ENCODE measurements at regions not wholly inside any gene's neighbourhood (a gene's known extent, or its start where the extent isn't known, plus 50 kb on each side); places are given as distances from the start of the nearest gene placed in this dataset.
A peak's percentile ranks its signal among the peaks of the same experiment; 100 is the strongest.

DNA sequence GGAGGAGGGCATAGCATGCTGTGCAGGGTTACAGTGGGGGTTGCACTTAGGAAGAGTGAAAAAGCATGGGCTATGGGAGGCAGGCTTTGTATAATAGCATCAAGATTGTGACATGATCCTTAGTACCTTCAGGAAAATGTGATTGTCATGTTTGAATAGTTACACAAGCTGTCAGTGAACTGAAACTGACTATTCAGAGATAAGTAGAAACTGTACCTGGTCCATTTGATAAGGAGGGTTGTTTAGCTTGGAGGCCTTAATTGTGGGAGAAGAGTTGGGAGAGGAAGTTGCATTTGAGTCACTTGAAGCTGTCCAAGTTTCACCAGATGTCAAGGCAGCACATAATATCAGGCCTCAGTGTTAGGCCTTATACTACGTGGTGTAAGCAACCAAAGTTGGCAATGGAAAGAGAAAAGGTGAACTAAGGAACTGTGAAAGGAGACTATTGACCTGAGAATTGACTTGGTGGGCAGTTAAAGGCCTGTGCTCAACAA is 85.0 kb downstream of the TEX13C start (continued):
- TF ChIP-seq TAL1 (IDR thresholded peaks at IDR 0.05) (peak; percentile 98), ZNF23 (CRISPR knock-in tag; IDR thresholded peaks at IDR 0.05) (no peak), FOXM1 (IDR thresholded peaks at IDR 0.05; ENCODE audit: low read depth) (peak; percentile 94), FOXM1 (CRISPR knock-in tag; IDR thresholded peaks at IDR 0.05; ENCODE audit: low read depth) (no peak), ZKSCAN8 (CRISPR knock-in tag; IDR thresholded peaks at IDR 0.05) (no peak; the same call in 1 of the 2 replicates), SPI1 (IDR thresholded peaks at IDR 0.05; ENCODE audit: borderline replicate concordance, low read depth, low read length) (peak; percentile 90), SNIP1 (IDR thresholded peaks at IDR 0.05; ENCODE audit: low read depth) (no peak), FOSL1 (tag; conservative IDR thresholded peaks at IDR 0.05) (peak; percentile 82), TAF1 (IDR thresholded peaks at IDR 0.05; ENCODE audit: control insufficient read depth, extremely low read depth, insufficient read depth, low read length, severe bottlenecking) (no peak), EP300 (IDR thresholded peaks at IDR 0.05; ENCODE audit: low read length) (peak; percentile 96), MXI1 (IDR thresholded peaks at IDR 0.05; ENCODE audit: low read depth, low read length) (no peak), TCF7L2 (IDR thresholded peaks at IDR 0.05; ENCODE audit: low read depth, low read length) (no peak), TAF9B (IDR thresholded peaks at IDR 0.05; ENCODE audit: partially characterized antibody) (peak; percentile 41), ZFP1 (CRISPR knock-in tag; IDR thresholded peaks at IDR 0.05) (no peak), E2F3 (CRISPR knock-in tag; IDR thresholded peaks at IDR 0.05) (no peak), ZNF197 (CRISPR knock-in tag; IDR thresholded peaks at IDR 0.05; ENCODE audit: low read depth) (no peak), HDAC6 (IDR thresholded peaks at IDR 0.05; ENCODE audit: low read depth, low read length) (no peak), CBX2 (IDR thresholded peaks at IDR 0.05; ENCODE audit: insufficient read depth, low read length, poor library complexity, severe bottlenecking) (no peak), ILF3 (IDR thresholded peaks at IDR 0.05; ENCODE audit: borderline replicate concordance) (no peak), NEUROD1 (IDR thresholded peaks at IDR 0.05; ENCODE audit: borderline replicate concordance, low read depth, low read length, partially characterized antibody) (peak; percentile 59), GABPA (tag; conservative IDR thresholded peaks at IDR 0.05; ENCODE audit: low read depth) (peak; percentile 45; the same call in 1 of the 2 replicates)
- TF ChIP-seq, protein P1, sequence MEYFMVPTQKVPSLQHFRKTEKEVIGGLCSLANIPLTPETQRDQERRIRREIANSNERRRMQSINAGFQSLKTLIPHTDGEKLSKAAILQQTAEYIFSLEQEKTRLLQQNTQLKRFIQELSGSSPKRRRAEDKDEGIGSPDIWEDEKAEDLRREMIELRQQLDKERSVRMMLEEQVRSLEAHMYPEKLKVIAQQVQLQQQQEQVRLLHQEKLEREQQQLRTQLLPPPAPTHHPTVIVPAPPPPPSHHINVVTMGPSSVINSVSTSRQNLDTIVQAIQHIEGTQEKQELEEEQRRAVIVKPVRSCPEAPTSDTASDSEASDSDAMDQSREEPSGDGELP (CRISPR knock-in tag; IDR thresholded peaks at IDR 0.05; ENCODE audit: borderline replicate concordance) = no peak
- TF ChIP-seq, protein P2, sequence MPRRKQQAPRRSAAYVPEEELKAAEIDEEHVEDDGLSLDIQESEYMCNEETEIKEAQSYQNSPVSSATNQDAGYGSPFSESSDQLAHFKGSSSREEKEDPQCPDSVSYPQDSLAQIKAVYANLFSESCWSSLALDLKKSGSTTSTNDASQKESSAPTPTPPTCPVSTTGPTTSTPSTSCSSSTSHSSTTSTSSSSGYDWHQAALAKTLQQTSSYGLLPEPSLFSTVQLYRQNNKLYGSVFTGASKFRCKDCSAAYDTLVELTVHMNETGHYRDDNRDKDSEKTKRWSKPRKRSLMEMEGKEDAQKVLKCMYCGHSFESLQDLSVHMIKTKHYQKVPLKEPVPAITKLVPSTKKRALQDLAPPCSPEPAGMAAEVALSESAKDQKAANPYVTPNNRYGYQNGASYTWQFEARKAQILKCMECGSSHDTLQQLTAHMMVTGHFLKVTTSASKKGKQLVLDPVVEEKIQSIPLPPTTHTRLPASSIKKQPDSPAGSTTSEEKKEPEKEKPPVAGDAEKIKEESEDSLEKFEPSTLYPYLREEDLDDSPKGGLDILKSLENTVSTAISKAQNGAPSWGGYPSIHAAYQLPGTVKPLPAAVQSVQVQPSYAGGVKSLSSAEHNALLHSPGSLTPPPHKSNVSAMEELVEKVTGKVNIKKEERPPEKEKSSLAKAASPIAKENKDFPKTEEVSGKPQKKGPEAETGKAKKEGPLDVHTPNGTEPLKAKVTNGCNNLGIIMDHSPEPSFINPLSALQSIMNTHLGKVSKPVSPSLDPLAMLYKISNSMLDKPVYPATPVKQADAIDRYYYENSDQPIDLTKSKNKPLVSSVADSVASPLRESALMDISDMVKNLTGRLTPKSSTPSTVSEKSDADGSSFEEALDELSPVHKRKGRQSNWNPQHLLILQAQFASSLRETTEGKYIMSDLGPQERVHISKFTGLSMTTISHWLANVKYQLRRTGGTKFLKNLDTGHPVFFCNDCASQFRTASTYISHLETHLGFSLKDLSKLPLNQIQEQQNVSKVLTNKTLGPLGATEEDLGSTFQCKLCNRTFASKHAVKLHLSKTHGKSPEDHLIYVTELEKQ (CRISPR knock-in tag; IDR thresholded peaks at IDR 0.05) = no peak
- TF ChIP-seq, protein P3, sequence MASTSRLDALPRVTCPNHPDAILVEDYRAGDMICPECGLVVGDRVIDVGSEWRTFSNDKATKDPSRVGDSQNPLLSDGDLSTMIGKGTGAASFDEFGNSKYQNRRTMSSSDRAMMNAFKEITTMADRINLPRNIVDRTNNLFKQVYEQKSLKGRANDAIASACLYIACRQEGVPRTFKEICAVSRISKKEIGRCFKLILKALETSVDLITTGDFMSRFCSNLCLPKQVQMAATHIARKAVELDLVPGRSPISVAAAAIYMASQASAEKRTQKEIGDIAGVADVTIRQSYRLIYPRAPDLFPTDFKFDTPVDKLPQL (IDR thresholded peaks at IDR 0.05; ENCODE audit: extremely low read depth, insufficient read length) = no peak
- TF ChIP-seq, protein P4, sequence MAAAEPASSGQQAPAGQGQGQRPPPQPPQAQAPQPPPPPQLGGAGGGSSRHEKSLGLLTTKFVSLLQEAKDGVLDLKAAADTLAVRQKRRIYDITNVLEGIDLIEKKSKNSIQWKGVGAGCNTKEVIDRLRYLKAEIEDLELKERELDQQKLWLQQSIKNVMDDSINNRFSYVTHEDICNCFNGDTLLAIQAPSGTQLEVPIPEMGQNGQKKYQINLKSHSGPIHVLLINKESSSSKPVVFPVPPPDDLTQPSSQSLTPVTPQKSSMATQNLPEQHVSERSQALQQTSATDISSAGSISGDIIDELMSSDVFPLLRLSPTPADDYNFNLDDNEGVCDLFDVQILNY (CRISPR knock-in tag; IDR thresholded peaks at IDR 0.05) = no peak
